IMR-90 (cell line): ENCODE measurements at regions not wholly inside any gene's neighbourhood (a gene's known extent, or its start where the extent isn't known, plus 50 kb on each side); places are given as distances from the start of the nearest gene placed in this dataset.

Source experiments
- ATAC-seq: fragments of 200-7000 bp; cut with Tn5 transposase; 2 replicates; pipeline ENCODE4 v1.9.1; 2020; ENCODE audit warnings: low read depth, mild to moderate bottlenecking, moderate library complexity
- BruUV-seq: library from RNA; stranded (reverse); fragments of 400-500 nt; replicated peaks from 2 replicates; lab custom pipeline; 2021; lab: Mats Ljungman, UMichigan
- CTCF ChIA-PET: fragments of 300-600 bp; formaldehyde crosslinking; extraction: SDS; loops from one replicate; lab custom pipeline; 2021; ENCODE audit warnings: antibody characterized with exemption; lab: Yijun Ruan, JAX
- POLR2A ChIA-PET: fragments of 300-600 bp; sonication (Branson Sonifier 250); formaldehyde crosslinking; loops from one replicate; lab custom pipeline; 2022; ENCODE audit warnings: antibody characterized with exemption; ENCODE audit not compliant: unreplicated experiment; lab: Charles Lee
- DNase-seq: peaks from one replicate; pipeline ENCODE4 v3.0.0; 2013
- H2AFZ ChIP-seq: replicated peaks from 2 replicates; pipeline ENCODE3; 2013; ENCODE audit warnings: low read length, mild to moderate bottlenecking; ENCODE audit not compliant: poor library complexity
- H2AK5ac ChIP-seq: 2 replicates; pipeline ENCODE4 v1.6.1; 2013; ENCODE audit warnings: low read depth, low read length, inconsistent platforms
- H2AK9ac ChIP-seq: replicated peaks from 2 replicates; pipeline ENCODE3; 2013; ENCODE audit warnings: mild to moderate bottlenecking, low read depth, low read length, moderate library complexity; ENCODE audit not compliant: poor library complexity
- H2BK120ac ChIP-seq: 2 replicates; pipeline ENCODE4 v1.6.1; 2013; ENCODE audit warnings: low read depth, low read length, inconsistent platforms
- H2BK15ac ChIP-seq: 3 replicates; pipeline ENCODE4 v1.6.1; 2013; ENCODE audit warnings: low read depth, low read length, inconsistent platforms
- H2BK20ac ChIP-seq: 2 replicates; pipeline ENCODE4 v1.6.1; 2013; ENCODE audit warnings: low read depth, mild to moderate bottlenecking, inconsistent platforms, low read length, moderate library complexity
- H2BK5ac ChIP-seq: 2 replicates; pipeline ENCODE4 v1.6.1; 2013; ENCODE audit warnings: mild to moderate bottlenecking, low read depth, low read length, inconsistent platforms; ENCODE audit not compliant: poor library complexity, severe bottlenecking
- H3K14ac ChIP-seq: replicated peaks from 2 replicates; pipeline ENCODE4 v1.6.1; 2013; ENCODE audit warnings: low read depth, low read length, inconsistent platforms
- H3K18ac ChIP-seq: 2 replicates; pipeline ENCODE4 v1.6.1; 2013; ENCODE audit warnings: low read depth, low read length, control low read depth
- H3K23ac ChIP-seq: 2 replicates; pipeline ENCODE4 v1.6.1; 2013; ENCODE audit warnings: low read depth, low read length, inconsistent platforms
- H3K27ac ChIP-seq: 2 replicates; pipeline ENCODE4 v1.5.1; 2013; ENCODE audit warnings: mild to moderate bottlenecking, control low read depth, low read length; ENCODE audit not compliant: insufficient read depth
- H3K27me3 ChIP-seq: 2 replicates; pipeline ENCODE4 v1.6.1; 2013; ENCODE audit warnings: low read length; ENCODE audit not compliant: control insufficient read depth, insufficient read depth
- H3K36me3 ChIP-seq: 2 replicates; pipeline ENCODE4 v1.6.1; 2013; ENCODE audit warnings: low read length, mixed read lengths; ENCODE audit not compliant: control insufficient read depth, insufficient read depth
- H3K4ac ChIP-seq: 2 replicates; pipeline ENCODE4 v1.6.1; 2013; ENCODE audit warnings: low read depth, low read length, inconsistent platforms
- H3K4me1 ChIP-seq: 2 replicates; pipeline ENCODE4 v1.6.1; 2013; ENCODE audit warnings: low read length, mixed read lengths; ENCODE audit not compliant: control insufficient read depth, insufficient read depth
- H3K4me2 ChIP-seq: 2 replicates; pipeline ENCODE4 v1.6.1; 2013; ENCODE audit warnings: low read depth, mild to moderate bottlenecking, control low read depth, low read length, moderate library complexity
- H3K4me3 ChIP-seq: 2 replicates; pipeline ENCODE4 v1.5.1; 2013; ENCODE audit warnings: low read depth, mild to moderate bottlenecking, control low read depth, low read length, moderate library complexity; ENCODE audit not compliant: insufficient read depth
- H3K56ac ChIP-seq: 2 replicates; pipeline ENCODE4 v1.6.1; 2013; ENCODE audit warnings: low read length, inconsistent platforms; ENCODE audit not compliant: insufficient read depth; ENCODE audit errors: extremely low read depth
- H3K79me1 ChIP-seq, 2 experiments: 2 replicates each; pipeline ENCODE4 v1.6.1; 2013; ENCODE audit warnings: low read length in 2 of 2, inconsistent platforms in 1 of 2, low read depth in 1 of 2
- H3K9ac ChIP-seq: 2 replicates; pipeline ENCODE4 v1.6.1; 2013; ENCODE audit warnings: low read depth, low read length, control low read depth
- H3K9me1 ChIP-seq: 2 replicates; pipeline ENCODE4 v1.6.1; 2013; ENCODE audit warnings: low read length, inconsistent platforms; ENCODE audit not compliant: insufficient read depth
- H3K9me3 ChIP-seq: 2 replicates; pipeline ENCODE4 v1.6.1; 2013; ENCODE audit warnings: low read length; ENCODE audit not compliant: control insufficient read depth, insufficient read depth
- H4K20me1 ChIP-seq: 2 replicates; pipeline ENCODE4 v1.6.1; 2013; ENCODE audit warnings: low read length, inconsistent platforms; ENCODE audit not compliant: insufficient read depth
- H4K5ac ChIP-seq: 2 replicates; pipeline ENCODE4 v1.6.1; 2013; ENCODE audit warnings: mild to moderate bottlenecking, low read depth, low read length, control low read depth
- H4K8ac ChIP-seq, 2 experiments: 2 replicates each; pipeline ENCODE4 v1.6.1; 2013; ENCODE audit warnings: low read depth in 2 of 2, low read length in 2 of 2, control low read depth in 1 of 2, inconsistent platforms in 1 of 2
- H4K91ac ChIP-seq: 2 replicates; pipeline ENCODE4 v1.6.1; 2013; ENCODE audit warnings: low read depth, low read length, inconsistent platforms; ENCODE audit not compliant: insufficient read depth
- FOS ChIP-seq: fragments of 150-350 bp; IDR thresholded peaks from 2 replicates; pipeline ENCODE4 v1.6.1; 2016; ENCODE audit warnings: low read depth, low read length
- RAD21 ChIP-seq: IDR thresholded peaks from 2 replicates; pipeline ENCODE4 v1.6.1; 2012; ENCODE audit warnings: low read length, improper control_type of control experiment
- SMC3 ChIP-seq: fragments of 150-350 bp; IDR thresholded peaks from 2 replicates; pipeline ENCODE4 v1.6.1; 2016; ENCODE audit warnings: low read depth, mild to moderate bottlenecking, antibody characterized with exemption, low read length, moderate library complexity
- WGBS, 2 experiments: methylation state at CpG; one replicate each; pipeline versions ENCODE4 v1.1.5 to v1.1.7; 2013; ENCODE audit warnings: missing lambda C conversion rate in 2 of 2; ENCODE audit not compliant: insufficient read length in 1 of 2; ENCODE audit errors: extremely low coverage in 2 of 2; 5-methylcytosine and 5-hydroxymethylcytosine counted together
- dilution Hi-C: fragments of 300-500 bp; cut with HindIII; formaldehyde crosslinking; loops from one replicate; pipeline ENCODE4 v1.14.3; 2018; ENCODE audit warnings: low sequenced_read_pairs; ENCODE audit not compliant: unreplicated experiment
- in situ Hi-C: fragments of 300-500 bp; cut with MboI; formaldehyde crosslinking; loops from 3 replicates; pipeline ENCODE4 v1.14.3; 2019; ENCODE audit warnings: low sequenced_read_pairs, inconsistent platforms, mixed read lengths
- intact Hi-C: fragments of 100-400 bp; cut with micrococcal nuclease; formaldehyde crosslinking; loops from 2 replicates; pipeline ENCODE4 v1.10.0; 2022
- TF ChIP-seq, protein P1 (sequence below): conservative IDR thresholded peaks from 2 replicates; pipeline ENCODE4 v1.5.1; 2012; ENCODE audit warnings: mild to moderate bottlenecking, low read depth, low read length, improper control_type of control experiment

DNA sequence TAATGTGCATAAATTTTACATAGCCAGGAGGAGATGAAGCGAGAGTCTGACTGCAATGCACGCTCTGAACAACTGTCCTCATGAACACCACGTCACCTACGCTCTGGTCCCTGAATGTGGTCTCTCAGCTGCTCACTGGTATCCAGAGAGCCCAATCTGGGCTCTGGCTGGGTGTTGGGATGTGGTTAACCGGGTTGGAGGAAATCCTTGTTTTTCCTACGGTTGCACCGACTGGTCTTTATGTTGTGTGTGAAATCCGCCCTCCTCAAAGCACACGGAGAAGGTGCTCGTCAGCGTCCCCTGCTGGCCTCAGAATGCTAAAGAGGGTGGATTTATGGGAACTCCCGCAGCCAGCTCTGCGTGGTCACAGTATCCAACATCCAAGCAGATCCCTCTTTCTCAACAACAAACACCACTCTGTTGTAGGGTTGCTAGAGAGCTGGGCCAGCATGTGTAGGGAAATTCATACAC lies 51.8 kb upstream of the FAM89A start:
- no peak overlapping the region for H3K4me2 ChIP-seq
- H3K9me3 ChIP-seq, result no peaks in the 10 kb centered on the region
- intact Hi-C loops (no loop called here), in situ Hi-C loops (no loop called here), dilution Hi-C loops (no loop called here)
- H3K36me3 ChIP-seq, result no peaks in the 10 kb centered on the region
- no CpG with 5 or more reads among the region's 13 CpGs for WGBS, 2 experiments
- no peak overlapping the region for H3K4ac ChIP-seq
- no peak overlapping the region for H4K91ac ChIP-seq
- no peak overlapping the region for H3K9ac ChIP-seq
- H4K20me1 ChIP-seq, result no peaks in the 10 kb centered on the region
- H3K23ac ChIP-seq, result no peak overlapping the region
- peak overlapping the region; percentile 33 for H2AFZ ChIP-seq
- no peak overlapping the region for H4K8ac ChIP-seq
- H2BK15ac ChIP-seq, result no peak overlapping the region
- no TSS peak for BruUV-seq
- ChIA-PET POLR2A (no interaction called here), CTCF (interaction anchor here (0.6 kb wide), 1 partner anchor 24 kb away, joined by 3 read pairs; no protein-coding TSS in a partner anchor)
- no peak overlapping the region for H2AK5ac ChIP-seq
- H2BK20ac ChIP-seq, result no peak overlapping the region
- H3K56ac ChIP-seq, result no peak overlapping the region
- H3K9me1 ChIP-seq, result no peaks in the 10 kb centered on the region
- H3K27me3 ChIP-seq, result peaks cover 17% of the 10 kb centered on the region
- no peak overlapping the region for H3K18ac ChIP-seq
- H4K5ac ChIP-seq, result no peak overlapping the region
- DNase-seq, result peak; percentile 1
- H3K27ac ChIP-seq, result no peak overlapping the region
- H3K4me3 ChIP-seq, result no peak overlapping the region
- no peaks in the 10 kb centered on the region for H3K79me1 ChIP-seq
- no peaks in the 10 kb centered on the region for H3K4me1 ChIP-seq
- no peak overlapping the region for H2BK5ac ChIP-seq
- H2BK120ac ChIP-seq, result no peak overlapping the region
- H2AK9ac ChIP-seq, result no peak overlapping the region
- ATAC-seq, result no peak
- TF ChIP-seq RAD21 (peak; percentile 44), SMC3 (peak; percentile 41; the same call in 1 of the 2 replicates), FOS (no peak)
- TF ChIP-seq, protein P1, sequence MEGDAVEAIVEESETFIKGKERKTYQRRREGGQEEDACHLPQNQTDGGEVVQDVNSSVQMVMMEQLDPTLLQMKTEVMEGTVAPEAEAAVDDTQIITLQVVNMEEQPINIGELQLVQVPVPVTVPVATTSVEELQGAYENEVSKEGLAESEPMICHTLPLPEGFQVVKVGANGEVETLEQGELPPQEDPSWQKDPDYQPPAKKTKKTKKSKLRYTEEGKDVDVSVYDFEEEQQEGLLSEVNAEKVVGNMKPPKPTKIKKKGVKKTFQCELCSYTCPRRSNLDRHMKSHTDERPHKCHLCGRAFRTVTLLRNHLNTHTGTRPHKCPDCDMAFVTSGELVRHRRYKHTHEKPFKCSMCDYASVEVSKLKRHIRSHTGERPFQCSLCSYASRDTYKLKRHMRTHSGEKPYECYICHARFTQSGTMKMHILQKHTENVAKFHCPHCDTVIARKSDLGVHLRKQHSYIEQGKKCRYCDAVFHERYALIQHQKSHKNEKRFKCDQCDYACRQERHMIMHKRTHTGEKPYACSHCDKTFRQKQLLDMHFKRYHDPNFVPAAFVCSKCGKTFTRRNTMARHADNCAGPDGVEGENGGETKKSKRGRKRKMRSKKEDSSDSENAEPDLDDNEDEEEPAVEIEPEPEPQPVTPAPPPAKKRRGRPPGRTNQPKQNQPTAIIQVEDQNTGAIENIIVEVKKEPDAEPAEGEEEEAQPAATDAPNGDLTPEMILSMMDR, result peak; percentile 50
- no peak overlapping the region for H3K14ac ChIP-seq
